DND-41 (cell line): ENCODE measurements at regions not wholly inside any gene's neighbourhood (a gene's known extent, or its start where the extent isn't known, plus 50 kb on each side); places are given as distances from the start of the nearest gene placed in this dataset.

Experiments
- ATAC-seq: fragments of 200-7000 bp; cut with Tn5 transposase; 3 replicates; pipeline ENCODE4 v1.9.1; 2021; ENCODE audit warnings: low read depth; ENCODE audit not compliant: insufficient read depth
- DNase-seq: peaks from one replicate; pipeline ENCODE4 v3.0.0-alpha.2; 2020
- H2AFZ ChIP-seq: 2 replicates; pipeline ENCODE4 v1.6.0; 2012; ENCODE audit warnings: low read depth, low read length
- H3K27ac ChIP-seq: 2 replicates; pipeline ENCODE4 v1.5.1; 2012; ENCODE audit warnings: low read length, inconsistent platforms
- H3K27me3 ChIP-seq: fragments of 200-600 bp; sonication (generic); 2 replicates; pipeline ENCODE4 v1.6.0; 2012; ENCODE audit warnings: low read length, mild to moderate bottlenecking, inconsistent platforms; ENCODE audit not compliant: insufficient read depth, poor library complexity
- H3K36me3 ChIP-seq: 2 replicates; pipeline ENCODE4 v1.5.1; 2012; ENCODE audit warnings: low read length, inconsistent platforms; ENCODE audit not compliant: insufficient read depth
- H3K4me1 ChIP-seq: 2 replicates; pipeline ENCODE4 v1.5.1; 2012; ENCODE audit warnings: mild to moderate bottlenecking, low read length; ENCODE audit not compliant: insufficient read depth
- H3K4me2 ChIP-seq: 2 replicates; pipeline ENCODE4 v1.6.0; 2012; ENCODE audit warnings: mild to moderate bottlenecking, moderate library complexity, low read length, inconsistent platforms; ENCODE audit not compliant: insufficient read depth
- H3K4me3 ChIP-seq, 2 experiments: fragments of 200-600 bp in 1 of 2; shearing (Covaris generic) in 1 of 2; 2 replicates each; pipeline ENCODE4 v1.5.1; 2012 to 2016; ENCODE audit warnings: inconsistent platforms in 2 of 2, low read length in 2 of 2, mild to moderate bottlenecking in 2 of 2, low read depth in 1 of 2, moderate library complexity in 1 of 2
- H3K79me2 ChIP-seq: 2 replicates; pipeline ENCODE4 v1.6.0; 2012; ENCODE audit warnings: low read length, inconsistent platforms; ENCODE audit not compliant: insufficient read depth
- H3K9ac ChIP-seq: 2 replicates; pipeline ENCODE4 v1.6.0; 2012; ENCODE audit warnings: low read depth, mild to moderate bottlenecking, inconsistent platforms, low read length, moderate library complexity
- H3K9me3 ChIP-seq: 2 replicates; pipeline ENCODE4 v1.5.1; 2012; ENCODE audit warnings: low read length, moderate library complexity, mild to moderate bottlenecking, inconsistent platforms; ENCODE audit not compliant: insufficient read depth, severe bottlenecking
- H4K20me1 ChIP-seq: 2 replicates; pipeline ENCODE4 v1.6.0; 2012; ENCODE audit warnings: low read length; ENCODE audit not compliant: insufficient read depth
- EZH2 ChIP-seq: IDR thresholded peaks from 3 replicates; pipeline ENCODE4 v1.6.1; 2012; ENCODE audit warnings: borderline replicate concordance, low read depth, mild to moderate bottlenecking, moderate library complexity, low read length, inconsistent platforms; ENCODE audit not compliant: severe bottlenecking
- TF ChIP-seq, protein P1 (sequence below): IDR thresholded peaks from 2 replicates; pipeline ENCODE4 v1.5.1; 2012; ENCODE audit warnings: borderline replicate concordance, low read length, moderate library complexity, mild to moderate bottlenecking; ENCODE audit not compliant: poor library complexity, severe bottlenecking; ENCODE audit errors: extremely low read depth

DNA sequence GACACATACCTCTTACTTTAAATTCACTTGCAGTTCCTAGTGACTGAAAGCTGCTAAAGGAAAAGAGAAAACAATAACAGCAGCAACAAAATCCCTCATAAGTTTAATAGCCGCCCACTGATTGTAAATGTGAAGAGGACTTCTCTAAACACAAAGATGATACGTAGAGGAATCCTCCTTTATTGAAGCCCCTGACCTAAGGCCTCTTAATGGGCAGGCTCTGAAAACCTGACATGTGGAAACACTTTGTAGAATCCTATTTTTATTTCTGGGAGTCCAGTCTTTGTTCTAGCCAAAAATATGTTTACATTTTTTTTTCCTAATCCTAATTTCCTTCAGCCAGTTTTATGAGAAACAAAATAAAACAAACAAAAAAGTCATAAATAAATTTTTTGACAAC, 1277.7 kb upstream of the CELF4 start:
- H3K9ac ChIP-seq = no peak overlapping the region
- no peak overlapping the region for H3K4me3 ChIP-seq
- no peaks in the 10 kb centered on the region for H3K79me2 ChIP-seq
- no peaks in the 10 kb centered on the region for H3K27me3 ChIP-seq
- ATAC-seq (no peak), DNase-seq (no peak)
- H3K36me3 ChIP-seq = no peaks in the 10 kb centered on the region
- TF ChIP-seq EZH2 = no peak
- TF ChIP-seq, protein P1, sequence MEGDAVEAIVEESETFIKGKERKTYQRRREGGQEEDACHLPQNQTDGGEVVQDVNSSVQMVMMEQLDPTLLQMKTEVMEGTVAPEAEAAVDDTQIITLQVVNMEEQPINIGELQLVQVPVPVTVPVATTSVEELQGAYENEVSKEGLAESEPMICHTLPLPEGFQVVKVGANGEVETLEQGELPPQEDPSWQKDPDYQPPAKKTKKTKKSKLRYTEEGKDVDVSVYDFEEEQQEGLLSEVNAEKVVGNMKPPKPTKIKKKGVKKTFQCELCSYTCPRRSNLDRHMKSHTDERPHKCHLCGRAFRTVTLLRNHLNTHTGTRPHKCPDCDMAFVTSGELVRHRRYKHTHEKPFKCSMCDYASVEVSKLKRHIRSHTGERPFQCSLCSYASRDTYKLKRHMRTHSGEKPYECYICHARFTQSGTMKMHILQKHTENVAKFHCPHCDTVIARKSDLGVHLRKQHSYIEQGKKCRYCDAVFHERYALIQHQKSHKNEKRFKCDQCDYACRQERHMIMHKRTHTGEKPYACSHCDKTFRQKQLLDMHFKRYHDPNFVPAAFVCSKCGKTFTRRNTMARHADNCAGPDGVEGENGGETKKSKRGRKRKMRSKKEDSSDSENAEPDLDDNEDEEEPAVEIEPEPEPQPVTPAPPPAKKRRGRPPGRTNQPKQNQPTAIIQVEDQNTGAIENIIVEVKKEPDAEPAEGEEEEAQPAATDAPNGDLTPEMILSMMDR = no peak
- no peaks in the 10 kb centered on the region for H3K4me1 ChIP-seq
- no peaks in the 10 kb centered on the region for H3K9me3 ChIP-seq
- no peak overlapping the region for H2AFZ ChIP-seq
- no peaks in the 10 kb centered on the region for H4K20me1 ChIP-seq
- H3K27ac ChIP-seq = no peak overlapping the region
- no peak overlapping the region for H3K4me2 ChIP-seq

DNA sequence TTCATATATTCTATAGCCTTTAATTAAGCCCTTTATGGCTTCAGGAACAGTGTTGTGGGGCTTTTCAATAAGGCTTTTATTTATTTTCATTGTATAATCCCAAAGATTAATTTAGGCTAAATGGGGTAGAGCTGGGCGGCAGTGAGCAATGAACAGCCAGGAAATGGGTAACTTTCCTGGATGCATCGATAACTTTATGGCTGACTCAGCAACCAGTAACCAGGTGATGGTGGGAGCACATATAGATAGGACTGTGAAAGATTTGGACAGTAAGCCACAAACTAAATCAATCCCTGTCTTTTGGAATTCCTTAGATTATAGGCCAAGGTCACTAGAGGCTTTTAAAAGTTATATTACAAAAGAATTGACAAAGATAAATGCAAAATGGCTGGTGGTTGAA, 1260.6 kb upstream of the CELF4 start:
- Histone ChIP-seq H3K4me3 (no peak overlapping the region), H3K9ac (no peak overlapping the region), H3K9me3 (no peaks in the 10 kb centered on the region), H3K27ac (no peak overlapping the region), H4K20me1 (no peaks in the 10 kb centered on the region), H3K4me2 (no peak overlapping the region), H3K36me3 (no peaks in the 10 kb centered on the region), H2AFZ (no peak overlapping the region), H3K4me1 (no peaks in the 10 kb centered on the region), H3K79me2 (no peaks in the 10 kb centered on the region), H3K27me3 (no peaks in the 10 kb centered on the region)
- no peak for DNase-seq
- no peak for ATAC-seq
- no peak for TF ChIP-seq EZH2
- TF ChIP-seq, protein P1 = no peak

DNA sequence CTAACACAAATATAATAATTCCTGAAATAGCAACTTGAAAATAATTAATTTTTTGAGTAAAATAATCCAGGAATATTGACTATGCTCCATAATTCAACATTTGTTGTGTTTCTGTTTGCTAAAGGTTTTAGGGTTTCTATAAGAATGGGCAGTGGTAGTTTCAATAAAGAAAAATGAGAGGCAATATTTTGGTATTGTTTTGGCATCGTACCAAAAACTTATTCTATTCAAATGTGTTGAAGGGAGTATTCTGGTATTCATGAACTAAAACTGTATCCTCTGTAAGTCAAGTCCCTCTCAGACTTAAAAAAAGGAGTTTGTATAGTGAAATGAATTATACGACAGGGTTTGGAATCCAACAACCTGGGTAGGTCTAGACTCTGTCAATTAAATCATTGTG, 1245.6 kb upstream of the CELF4 start:
- Histone ChIP-seq H3K9me3 (no peaks in the 10 kb centered on the region), H3K4me2 (no peak overlapping the region), H4K20me1 (no peaks in the 10 kb centered on the region), H3K4me3 (no peak overlapping the region), H3K27me3 (no peaks in the 10 kb centered on the region), H3K79me2 (no peaks in the 10 kb centered on the region), H3K9ac (no peak overlapping the region), H3K4me1 (no peaks in the 10 kb centered on the region), H2AFZ (no peak overlapping the region), H3K36me3 (no peaks in the 10 kb centered on the region), H3K27ac (no peak overlapping the region)
- TF ChIP-seq, protein P1 = no peak
- no peak for TF ChIP-seq EZH2
- ATAC-seq = no peak
- no peak for DNase-seq

DNA sequence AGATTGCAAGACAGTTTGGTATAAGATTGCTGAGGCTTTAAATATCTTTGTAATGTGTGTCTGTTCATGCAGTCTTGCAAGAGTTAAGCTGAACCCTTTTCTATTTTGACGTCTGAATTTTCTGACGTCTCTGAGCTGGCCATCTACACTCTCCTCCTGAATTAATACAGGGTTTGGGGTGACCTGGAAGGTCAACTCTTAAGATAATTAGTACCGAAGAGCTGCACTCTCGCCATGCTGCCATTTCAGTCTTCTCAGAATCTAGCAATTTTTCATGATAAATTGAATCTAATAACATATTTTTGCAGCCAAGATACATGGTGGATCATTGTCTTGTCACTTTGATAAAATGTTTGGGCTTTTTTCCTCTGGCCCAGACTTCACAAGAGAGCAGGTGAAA, 1245.2 kb upstream of the CELF4 start:
- TF ChIP-seq, protein P1 = no peak
- no peak for TF ChIP-seq EZH2
- no peaks in the 10 kb centered on the region for H3K4me1 ChIP-seq
- no peak overlapping the region for H3K27ac ChIP-seq
- H4K20me1 ChIP-seq = no peaks in the 10 kb centered on the region
- no peak overlapping the region for H3K4me3 ChIP-seq
- DNase-seq = no peak
- no peak for ATAC-seq
- no peaks in the 10 kb centered on the region for H3K79me2 ChIP-seq
- H3K9ac ChIP-seq = no peak overlapping the region
- no peak overlapping the region for H3K4me2 ChIP-seq
- no peaks in the 10 kb centered on the region for H3K27me3 ChIP-seq
- no peak overlapping the region for H2AFZ ChIP-seq
- no peaks in the 10 kb centered on the region for H3K9me3 ChIP-seq
- no peaks in the 10 kb centered on the region for H3K36me3 ChIP-seq
